H1 (cell line): ENCODE measurements at regions not wholly inside any gene's neighbourhood (a gene's known extent, or its start where the extent isn't known, plus 50 kb on each side); places are given as distances from the start of the nearest gene placed in this dataset.
A peak's percentile ranks its signal among the peaks of the same experiment; 100 is the strongest.

Experiments
- CTCF ChIA-PET: fragments of 300-600 bp; sonication (Branson Sonifier 250); formaldehyde crosslinking; loops from one replicate; lab custom pipeline; 2021; ENCODE audit not compliant: partially characterized antibody; lab: Charles Lee
- POLR2A ChIA-PET: fragments of 300-600 bp; sonication (Branson Sonifier 250); formaldehyde crosslinking; loops from one replicate; lab custom pipeline; 2021; ENCODE audit warnings: inconsistent platforms; ENCODE audit not compliant: partially characterized antibody; lab: Charles Lee
- DNase-seq, 2 experiments: peaks; one replicate each; pipeline versions ENCODE4 v3.0.0 to v3.0.0-alpha.2; 2010 to 2022; ENCODE audit warnings: low spot score in 2 of 2, low read depth in 1 of 2, mixed read lengths in 1 of 2
- FAIRE-seq: peaks from 2 replicates; lab custom pipeline; 2011; peaks lifted over from hg19 to GRCh38; lab: Jason Lieb, UNC
- H2AFZ ChIP-seq: 2 replicates; pipeline ENCODE4 v1.8.1; 2012; ENCODE audit warnings: low read length, inconsistent platforms
- H2AK5ac ChIP-seq: 2 replicates; pipeline ENCODE4 v1.6.1; 2013; ENCODE audit warnings: low read depth, low read length
- H2BK120ac ChIP-seq: replicated peaks from 2 replicates; pipeline ENCODE3; 2013; ENCODE audit warnings: low read depth, low read length, inconsistent platforms
- H2BK12ac ChIP-seq: 2 replicates; pipeline ENCODE4 v1.6.1; 2013; ENCODE audit warnings: low read depth, low read length
- H2BK15ac ChIP-seq: 2 replicates; pipeline ENCODE4 v1.6.1; 2013; ENCODE audit warnings: low read length
- H2BK20ac ChIP-seq: 2 replicates; pipeline ENCODE4 v1.6.1; 2013; ENCODE audit warnings: low read length
- H2BK5ac ChIP-seq: 2 replicates; pipeline ENCODE4 v1.6.1; 2013; ENCODE audit warnings: low read depth, low read length
- H3K14ac ChIP-seq: 2 replicates; pipeline ENCODE4 v1.6.1; 2013; ENCODE audit warnings: inconsistent platforms; ENCODE audit not compliant: insufficient read length
- H3K18ac ChIP-seq: 2 replicates; pipeline ENCODE4 v1.6.1; 2013; ENCODE audit warnings: low read length; ENCODE audit errors: extremely low read depth
- H3K23ac ChIP-seq: 2 replicates; pipeline ENCODE4 v1.6.1; 2013; ENCODE audit warnings: inconsistent platforms; ENCODE audit not compliant: insufficient read length
- H3K23me2 ChIP-seq: 2 replicates; pipeline ENCODE4 v1.6.1; 2013; ENCODE audit warnings: low read depth, low read length
- H3K27ac ChIP-seq: 2 replicates; pipeline ENCODE4 v1.6.1; 2011; ENCODE audit warnings: low read depth, low read length, inconsistent platforms
- H3K27me3 ChIP-seq, 4 experiments: replicated peaks in 1 of 4; 1 replicate in 1 of 4; 2 replicates in 3 of 4; pipeline versions ENCODE4 v1.6.1 to v1.8.1; 2011 to 2013; ENCODE audit warnings: low read length in 3 of 4, mild to moderate bottlenecking in 3 of 4, inconsistent platforms in 2 of 4, mixed read lengths in 2 of 4, moderate library complexity in 1 of 4; ENCODE audit not compliant: control insufficient read depth in 3 of 4, insufficient read depth in 3 of 4; ENCODE audit errors: extremely low read depth in 1 of 4
- H3K36me3 ChIP-seq, 4 experiments: 2 replicates each; pipeline versions ENCODE4 v1.6.1 to v1.8.1; 2011 to 2013; ENCODE audit warnings: mild to moderate bottlenecking in 4 of 4, low read length in 3 of 4, moderate library complexity in 2 of 4, control low read depth in 1 of 4, inconsistent platforms in 1 of 4; ENCODE audit not compliant: insufficient read depth in 4 of 4, control insufficient read depth in 2 of 4
- H3K4ac ChIP-seq: replicated peaks from 2 replicates; pipeline ENCODE3; 2013; ENCODE audit warnings: low read length, low read depth, mixed read lengths, inconsistent platforms; ENCODE audit not compliant: insufficient read length
- H3K4me1 ChIP-seq, 4 experiments: replicated peaks in 1 of 4; 1 replicate in 1 of 4; 2 replicates in 3 of 4; pipeline versions ENCODE4 v1.6.1 to v1.8.1; 2011 to 2013; ENCODE audit warnings: low read length in 3 of 4, inconsistent platforms in 2 of 4, mixed read lengths in 1 of 4; ENCODE audit not compliant: insufficient read depth in 4 of 4, control insufficient read depth in 3 of 4
- H3K4me2 ChIP-seq, 2 experiments: 2 replicates each; pipeline versions ENCODE4 v1.6.1 to v1.8.1; 2011 to 2013; ENCODE audit warnings: low read depth in 2 of 2, low read length in 2 of 2, control low read depth in 1 of 2, inconsistent platforms in 1 of 2, mild to moderate bottlenecking in 1 of 2; ENCODE audit not compliant: insufficient read depth in 1 of 2
- H3K4me3 ChIP-seq, 4 experiments: fragments of 200-600, 300-600 bp in 1 of 4; sonication (generic), shearing (Covaris generic), sonication (Bioruptor Twin) in 1 of 4; 2 replicates each; pipeline versions ENCODE4 v1.5.1 to v1.8.1; 2011 to 2016; ENCODE audit warnings: low read length in 4 of 4, low read depth in 3 of 4, control low read depth in 2 of 4, inconsistent platforms in 2 of 4, mild to moderate bottlenecking in 2 of 4, mixed read lengths in 1 of 4, moderate library complexity in 1 of 4; ENCODE audit not compliant: insufficient read depth in 2 of 4; ENCODE audit errors: extremely low read depth in 1 of 4
- H3K56ac ChIP-seq: replicated peaks from 2 replicates; pipeline ENCODE3; 2013; ENCODE audit warnings: low read depth, mild to moderate bottlenecking, mixed read lengths, low read length, inconsistent platforms; ENCODE audit not compliant: insufficient read length
- H3K79me1 ChIP-seq: 2 replicates; pipeline ENCODE4 v1.6.1; 2013; ENCODE audit warnings: low read depth, low read length, control low read depth
- H3K79me2 ChIP-seq, 2 experiments: 2 replicates each; pipeline versions ENCODE4 v1.6.1 to v1.8.1; 2012 to 2013; ENCODE audit warnings: low read length in 2 of 2, mild to moderate bottlenecking in 2 of 2, inconsistent platforms in 1 of 2; ENCODE audit not compliant: insufficient read depth in 2 of 2, control insufficient read depth in 1 of 2
- H3K9ac ChIP-seq, 4 experiments: replicated peaks in 1 of 4; 1 replicate in 1 of 4; 2 replicates in 3 of 4; pipeline versions ENCODE4 v1.6.1 to v1.8.1; 2011 to 2013; ENCODE audit warnings: low read depth in 3 of 4, low read length in 3 of 4, control low read depth in 2 of 4, mild to moderate bottlenecking in 2 of 4, moderate library complexity in 2 of 4, inconsistent platforms in 1 of 4; ENCODE audit errors: extremely low read depth in 1 of 4
- H3K9me3 ChIP-seq, 2 experiments: 2 replicates each; pipeline versions ENCODE4 v1.6.1 to v1.8.1; 2012 to 2013; ENCODE audit warnings: mild to moderate bottlenecking in 2 of 2, moderate library complexity in 2 of 2, control low read depth in 1 of 2, inconsistent platforms in 1 of 2, low read depth in 1 of 2, low read length in 1 of 2, mixed read lengths in 1 of 2; ENCODE audit not compliant: insufficient read depth in 2 of 2
- H4K20me1 ChIP-seq, 2 experiments: replicated peaks in 1 of 2; 2 replicates each; pipeline versions ENCODE3 to v1.8.1; 2011 to 2013; ENCODE audit warnings: inconsistent platforms in 2 of 2, low read length in 2 of 2, mild to moderate bottlenecking in 1 of 2; ENCODE audit not compliant: insufficient read depth in 2 of 2, control insufficient read depth in 1 of 2
- H4K5ac ChIP-seq: 2 replicates; pipeline ENCODE4 v1.6.1; 2013; ENCODE audit warnings: low read length, low read depth, mixed read lengths, inconsistent platforms; ENCODE audit not compliant: insufficient read length
- H4K8ac ChIP-seq: 2 replicates; pipeline ENCODE4 v1.8.0; 2013; ENCODE audit warnings: mild to moderate bottlenecking, moderate library complexity, low read length, inconsistent platforms; ENCODE audit not compliant: insufficient read depth; ENCODE audit errors: extremely low read depth
- H4K91ac ChIP-seq: replicated peaks from 2 replicates; pipeline ENCODE3; 2013; ENCODE audit warnings: low read length, mixed read lengths, inconsistent platforms; ENCODE audit not compliant: insufficient read length
- CEBPB ChIP-seq: IDR thresholded peaks from 2 replicates; pipeline ENCODE4 v1.6.1; 2012; ENCODE audit warnings: low read depth, low read length
- RXRA ChIP-seq: IDR thresholded peaks from 2 replicates; pipeline ENCODE4 v1.6.1; 2011; ENCODE audit warnings: low read depth, mild to moderate bottlenecking, low read length, moderate library complexity; ENCODE audit not compliant: insufficient read depth
- WGBS, 2 experiments: shearing (Covaris generic) in 1 of 2; methylation state at CpG; one replicate each; pipeline versions ENCODE4 v1.1.6 to v1.1.7; 2013 to 2015; ENCODE audit warnings: low lambda C conversion rate in 2 of 2, mixed read lengths in 2 of 2, inconsistent platforms in 1 of 2, low coverage in 1 of 2, missing lambda C conversion rate in 1 of 2; ENCODE audit not compliant: insufficient replicate concordance in 2 of 2, insufficient coverage in 1 of 2, insufficient read length in 1 of 2; ENCODE audit errors: extremely low coverage in 1 of 2, missing lambda C conversion rate in 1 of 2; 5-methylcytosine and 5-hydroxymethylcytosine counted together

DNA sequence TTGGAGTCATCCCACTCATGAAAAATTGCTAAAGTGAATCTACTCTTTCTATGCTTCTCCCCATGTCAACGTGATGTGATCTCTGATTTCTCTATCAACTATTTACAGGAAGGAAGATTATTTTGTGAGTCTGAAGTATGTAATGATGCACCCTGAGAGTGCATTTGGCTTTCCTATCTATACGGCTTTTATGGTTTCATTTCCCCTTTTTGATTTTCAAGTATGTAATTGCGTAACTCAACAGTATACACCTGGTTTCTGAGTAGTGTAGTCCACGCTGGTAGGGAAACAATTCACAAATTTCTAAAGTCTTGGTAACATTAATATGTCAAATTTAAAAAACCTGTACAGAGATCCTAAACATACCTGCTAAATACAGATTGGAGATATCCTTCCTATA, 194.7 kb upstream of the SEMA3A start:
- Histone ChIP-seq H3K56ac (no peak overlapping the region), H3K23me2 (no peaks in the 10 kb centered on the region), H3K4me3 (no peak overlapping the region), H2BK5ac (no peak overlapping the region), H2BK20ac (no peak overlapping the region), H2BK12ac (no peak overlapping the region), H2BK15ac (no peak overlapping the region), H4K91ac (no peak overlapping the region), H2BK120ac (no peak overlapping the region), H3K4me2 (no peak overlapping the region), H2AFZ (no peak overlapping the region), H4K8ac (no peak overlapping the region), H3K79me2 (no peaks in the 10 kb centered on the region), H4K20me1 (no peaks in the 10 kb centered on the region), H2AK5ac (no peak overlapping the region), H3K4me1 (no peaks in the 10 kb centered on the region), H3K79me1 (no peaks in the 10 kb centered on the region), H4K5ac (no peak overlapping the region), H3K36me3 (no peaks in the 10 kb centered on the region), H3K27ac (no peak overlapping the region), H3K23ac (no peak overlapping the region), H3K18ac (no peak overlapping the region), H3K27me3 (no peaks in the 10 kb centered on the region), H3K4ac (no peak overlapping the region), H3K9me3 (no peaks in the 10 kb centered on the region), H3K9ac (no peak overlapping the region), H3K14ac (no peak overlapping the region)
- WGBS, 2 experiments: 92% methylated on average over 4 of the region's 4 CpGs; no CpG with 5 or more reads in 1 of the 2 experiments
- ChIA-PET CTCF (interaction anchor here (0.9 kb wide), 1 partner anchor 453 kb away, joined by 3 read pairs; no protein-coding TSS in a partner anchor), POLR2A (no interaction called here)
- DNase-seq (no peak), FAIRE-seq (no peak)
- TF ChIP-seq RXRA (no peak), CEBPB (peak; percentile 36; the same call in 1 of the 2 replicates)
